DOHH2 (cell line): ENCODE measurements at regions not wholly inside any gene's neighbourhood (a gene's known extent, or its start where the extent isn't known, plus 50 kb on each side); places are given as distances from the start of the nearest gene placed in this dataset.

ENCODE experiments used
- H3F3A ChIP-seq: fragments of 200-600 bp; sonication (generic), shearing (Covaris generic); 2 replicates; pipeline ENCODE4 v1.6.0; 2016; ENCODE audit warnings: antibody characterized with exemption, mild to moderate bottlenecking; ENCODE audit not compliant: control insufficient read depth, insufficient read depth
- H3K27ac ChIP-seq: fragments of 200-600 bp; sonication (generic); 2 replicates; pipeline ENCODE4 v1.5.1; 2014; ENCODE audit warnings: low read depth, mild to moderate bottlenecking, low read length, moderate library complexity
- H3K27me3 ChIP-seq: fragments of 200-600 bp; sonication (generic); 2 replicates; pipeline ENCODE4 v1.6.1; 2014; ENCODE audit warnings: mild to moderate bottlenecking, low read length, mixed read lengths; ENCODE audit not compliant: control insufficient read depth
- H3K36me3 ChIP-seq: fragments of 200-600 bp; sonication (generic); 2 replicates; pipeline ENCODE4 v1.6.1; 2014; ENCODE audit warnings: mild to moderate bottlenecking, low read length, moderate library complexity, mixed read lengths; ENCODE audit not compliant: control insufficient read depth
- H3K4me1 ChIP-seq: fragments of 200-600 bp; sonication (generic); 2 replicates; pipeline ENCODE4 v1.6.1; 2014; ENCODE audit warnings: mild to moderate bottlenecking, low read length, mixed read lengths; ENCODE audit not compliant: control insufficient read depth
- H3K4me2 ChIP-seq: fragments of 200-600 bp; sonication (generic); 2 replicates; pipeline ENCODE4 v1.6.0; 2014; ENCODE audit warnings: mild to moderate bottlenecking, low read length, moderate library complexity
- H3K4me3 ChIP-seq: fragments of 200-600 bp; sonication (generic); 2 replicates; pipeline ENCODE4 v1.5.1; 2014; ENCODE audit warnings: mild to moderate bottlenecking, low read length, mixed read lengths
- H3K79me2 ChIP-seq: fragments of 200-600 bp; sonication (generic); 2 replicates; pipeline ENCODE4 v1.6.1; 2014; ENCODE audit warnings: mild to moderate bottlenecking, low read length, mixed read lengths; ENCODE audit not compliant: control insufficient read depth
- H3K9me2 ChIP-seq: fragments of 200-600 bp; sonication (generic); replicated peaks from 2 replicates; pipeline ENCODE4 v1.6.1; 2014; ENCODE audit warnings: mild to moderate bottlenecking, low read length, mixed read lengths; ENCODE audit not compliant: control insufficient read depth
- H3K9me3 ChIP-seq: fragments of 200-600 bp; sonication (generic); 2 replicates; pipeline ENCODE4 v1.6.1; 2014; ENCODE audit warnings: antibody characterized with exemption, low read length, mixed read lengths; ENCODE audit not compliant: control insufficient read depth, insufficient read depth
- H4K20me1 ChIP-seq: fragments of 200-600 bp; sonication (generic); 2 replicates; pipeline ENCODE4 v1.6.0; 2014; ENCODE audit warnings: low read depth, mild to moderate bottlenecking, antibody characterized with exemption, low read length, moderate library complexity; ENCODE audit not compliant: control insufficient read depth, insufficient read depth
- CTCF ChIP-seq: fragments of 200-600 bp; sonication (generic); IDR thresholded peaks from one replicate; pipeline ENCODE4 v1.5.1; 2014; ENCODE audit warnings: antibody characterized with exemption, mild to moderate bottlenecking, low read depth, low read length; ENCODE audit not compliant: poor library complexity, severe bottlenecking
- EZH2phosphoT487 ChIP-seq: fragments of 200-600 bp; sonication (generic); IDR thresholded peaks from 2 replicates; pipeline ENCODE4 v1.6.1; 2017; ENCODE audit warnings: borderline replicate concordance, mild to moderate bottlenecking, antibody characterized with exemption, low read length, moderate library complexity, mixed read lengths

- no peak for TF ChIP-seq CTCF
- no peak for TF ChIP-seq EZH2phosphoT487
- Histone ChIP-seq H3K36me3 (no peaks in the 10 kb centered on the region), H3K27me3 (peaks cover 3% of the 10 kb centered on the region; the same call in 1 of the 2 replicates), H4K20me1 (no peaks in the 10 kb centered on the region), H3K27ac (no peak overlapping the region), H3K79me2 (no peaks in the 10 kb centered on the region), H3K4me1 (no peaks in the 10 kb centered on the region), H3K9me3 (no peaks in the 10 kb centered on the region), H3K4me3 (no peak overlapping the region), H3K9me2 (no peaks in the 10 kb centered on the region), H3K4me2 (no peak overlapping the region), H3F3A (no peaks in the 10 kb centered on the region)
Observed at GRCh38 chr10:6871128-6871527, 291.1 kb upstream of the PRKCQ start.

GRCh38 chr10:6868036-6868725 is 288.1 kb upstream of the PRKCQ start:
- TF ChIP-seq CTCF: no peak
- no peak for TF ChIP-seq EZH2phosphoT487
- Histone ChIP-seq H3K36me3 (no peaks in the 10 kb centered on the region), H3K4me2 (no peak overlapping the region), H3K27me3 (no peaks in the 10 kb centered on the region), H3K27ac (no peak overlapping the region), H3K4me1 (no peaks in the 10 kb centered on the region), H3K79me2 (no peaks in the 10 kb centered on the region), H3F3A (no peaks in the 10 kb centered on the region), H3K4me3 (no peak overlapping the region), H3K9me2 (no peaks in the 10 kb centered on the region; the same call in 1 of the 2 replicates), H3K9me3 (no peaks in the 10 kb centered on the region), H4K20me1 (no peaks in the 10 kb centered on the region)

GRCh38 chr10:6866757-6867156 is 286.7 kb upstream of the PRKCQ start:
- H3K79me2 ChIP-seq: no peaks in the 10 kb centered on the region
- H3K4me2 ChIP-seq: no peak overlapping the region
- no peaks in the 10 kb centered on the region for H3K9me3 ChIP-seq
- no peaks in the 10 kb centered on the region; the same call in 1 of the 2 replicates for H3K9me2 ChIP-seq
- H3K27me3 ChIP-seq: no peaks in the 10 kb centered on the region
- no peak overlapping the region for H3K27ac ChIP-seq
- H3K36me3 ChIP-seq: no peaks in the 10 kb centered on the region
- H4K20me1 ChIP-seq: no peaks in the 10 kb centered on the region
- H3F3A ChIP-seq: no peaks in the 10 kb centered on the region
- TF ChIP-seq EZH2phosphoT487: no peak
- TF ChIP-seq CTCF: no peak
- H3K4me1 ChIP-seq: no peaks in the 10 kb centered on the region
- no peak overlapping the region for H3K4me3 ChIP-seq
